ENCODE measurements at regions not wholly inside any gene's neighbourhood (a gene's known extent, or its start where the extent isn't known, plus 50 kb on each side); places are given as distances from the start of the nearest gene placed in this dataset.

DNA sequence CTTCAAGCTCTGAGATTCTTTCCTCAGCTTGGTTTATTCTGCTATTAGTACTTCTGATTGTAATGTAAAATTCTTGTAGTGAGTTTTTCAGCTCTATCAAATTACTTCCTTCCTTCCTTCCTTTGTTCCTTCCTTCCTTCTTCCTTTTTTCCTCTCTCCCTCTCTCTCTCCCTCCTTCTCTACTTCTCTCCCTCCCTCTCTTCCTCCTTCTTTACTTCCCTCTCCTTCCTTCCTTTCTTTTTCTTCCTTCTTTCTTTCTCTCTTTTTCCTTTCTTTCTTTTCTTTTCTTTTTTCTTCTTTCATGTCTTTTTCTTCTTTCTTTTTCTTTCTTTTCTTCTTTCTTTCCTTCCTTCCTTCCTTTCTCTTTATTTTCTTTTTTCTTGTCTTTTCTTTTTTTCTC, 565.2 kb upstream of the STXBP6 start:
- TF ChIP-seq, protein P1, sequence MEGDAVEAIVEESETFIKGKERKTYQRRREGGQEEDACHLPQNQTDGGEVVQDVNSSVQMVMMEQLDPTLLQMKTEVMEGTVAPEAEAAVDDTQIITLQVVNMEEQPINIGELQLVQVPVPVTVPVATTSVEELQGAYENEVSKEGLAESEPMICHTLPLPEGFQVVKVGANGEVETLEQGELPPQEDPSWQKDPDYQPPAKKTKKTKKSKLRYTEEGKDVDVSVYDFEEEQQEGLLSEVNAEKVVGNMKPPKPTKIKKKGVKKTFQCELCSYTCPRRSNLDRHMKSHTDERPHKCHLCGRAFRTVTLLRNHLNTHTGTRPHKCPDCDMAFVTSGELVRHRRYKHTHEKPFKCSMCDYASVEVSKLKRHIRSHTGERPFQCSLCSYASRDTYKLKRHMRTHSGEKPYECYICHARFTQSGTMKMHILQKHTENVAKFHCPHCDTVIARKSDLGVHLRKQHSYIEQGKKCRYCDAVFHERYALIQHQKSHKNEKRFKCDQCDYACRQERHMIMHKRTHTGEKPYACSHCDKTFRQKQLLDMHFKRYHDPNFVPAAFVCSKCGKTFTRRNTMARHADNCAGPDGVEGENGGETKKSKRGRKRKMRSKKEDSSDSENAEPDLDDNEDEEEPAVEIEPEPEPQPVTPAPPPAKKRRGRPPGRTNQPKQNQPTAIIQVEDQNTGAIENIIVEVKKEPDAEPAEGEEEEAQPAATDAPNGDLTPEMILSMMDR (IDR thresholded peaks at IDR 0.05): no peak
- no peaks in the 10 kb centered on the region for H3K4me1 ChIP-seq (ENCODE audit: control insufficient read depth in 1 of 2, low read depth in 2 of 2)
- no peak overlapping the region for H3K27ac ChIP-seq
- H3K36me3 ChIP-seq: no peaks in the 10 kb centered on the region
- ATAC-seq (ENCODE audit: insufficient number of reproducible peaks, low FRiP score, low read depth): no peak
- peaks cover 3% of the 10 kb centered on the region for H3K9me3 ChIP-seq
- DNase-seq (ENCODE audit: low spot score): no peak
- no peaks in the 10 kb centered on the region for H3K27me3 ChIP-seq (replicated peaks; ENCODE audit: insufficient read depth)
- H3K4me3 ChIP-seq: no peak overlapping the region

DNA sequence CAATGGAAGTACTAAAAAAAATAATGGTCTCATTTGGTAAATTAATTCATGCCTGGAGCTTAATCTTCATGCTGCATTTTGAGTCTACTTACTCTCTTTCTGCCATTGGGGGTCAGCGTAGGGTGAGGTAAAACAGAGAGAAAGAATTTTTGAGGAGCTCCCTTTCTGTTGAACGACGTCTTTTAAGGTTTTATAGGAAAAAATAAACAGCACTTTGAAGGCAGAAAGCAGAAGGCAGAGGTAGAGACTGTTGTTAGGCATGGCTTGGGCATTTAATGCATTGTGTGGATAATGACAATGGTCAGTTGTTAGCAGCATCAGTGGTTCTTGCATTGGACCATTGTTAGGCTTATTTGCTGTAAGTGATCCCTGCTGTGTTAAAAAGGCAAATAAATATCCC, 557.2 kb upstream of the STXBP6 start:
- ATAC-seq (ENCODE audit: insufficient number of reproducible peaks, low FRiP score, low read depth) (no peak), DNase-seq (ENCODE audit: low spot score) (no peak)
- H3K36me3 ChIP-seq: no peaks in the 10 kb centered on the region
- H3K4me1 ChIP-seq (ENCODE audit: control insufficient read depth in 1 of 2, low read depth in 2 of 2): no peaks in the 10 kb centered on the region
- H3K4me3 ChIP-seq: no peak overlapping the region
- TF ChIP-seq, protein P1 (IDR thresholded peaks at IDR 0.05): no peak
- no peaks in the 10 kb centered on the region for H3K9me3 ChIP-seq
- H3K27me3 ChIP-seq (replicated peaks; ENCODE audit: insufficient read depth): no peaks in the 10 kb centered on the region
- H3K27ac ChIP-seq: no peak overlapping the region

DNA sequence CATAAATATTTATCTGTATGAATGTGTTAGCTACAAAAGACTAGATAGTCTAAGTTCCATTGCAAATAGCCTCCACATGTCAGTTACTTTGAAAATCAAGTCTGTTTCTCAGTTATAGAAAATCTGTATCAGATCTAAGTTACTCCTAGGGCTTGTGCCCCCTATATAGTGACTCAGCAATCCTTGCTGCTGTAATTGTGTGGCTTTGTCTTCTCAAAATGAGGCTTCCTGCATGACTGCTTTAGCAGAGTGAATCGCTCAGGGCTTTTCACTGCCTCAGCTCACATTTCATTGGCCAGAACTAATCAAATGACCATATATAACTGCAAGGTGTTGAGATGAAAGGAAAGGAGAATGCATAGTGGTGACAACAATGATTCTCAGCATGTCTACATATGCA, 552.2 kb upstream of the STXBP6 start:
- no peaks in the 10 kb centered on the region for H3K4me1 ChIP-seq (ENCODE audit: control insufficient read depth in 1 of 2, low read depth in 2 of 2)
- no peak for DNase-seq (ENCODE audit: low spot score)
- no peak for ATAC-seq (ENCODE audit: insufficient number of reproducible peaks, low FRiP score, low read depth)
- TF ChIP-seq, protein P1 (IDR thresholded peaks at IDR 0.05): no peak
- no peak overlapping the region for H3K27ac ChIP-seq
- no peaks in the 10 kb centered on the region for H3K36me3 ChIP-seq
- no peaks in the 10 kb centered on the region for H3K27me3 ChIP-seq (replicated peaks; ENCODE audit: insufficient read depth)
- H3K4me3 ChIP-seq: no peak overlapping the region
- no peaks in the 10 kb centered on the region for H3K9me3 ChIP-seq

DNA sequence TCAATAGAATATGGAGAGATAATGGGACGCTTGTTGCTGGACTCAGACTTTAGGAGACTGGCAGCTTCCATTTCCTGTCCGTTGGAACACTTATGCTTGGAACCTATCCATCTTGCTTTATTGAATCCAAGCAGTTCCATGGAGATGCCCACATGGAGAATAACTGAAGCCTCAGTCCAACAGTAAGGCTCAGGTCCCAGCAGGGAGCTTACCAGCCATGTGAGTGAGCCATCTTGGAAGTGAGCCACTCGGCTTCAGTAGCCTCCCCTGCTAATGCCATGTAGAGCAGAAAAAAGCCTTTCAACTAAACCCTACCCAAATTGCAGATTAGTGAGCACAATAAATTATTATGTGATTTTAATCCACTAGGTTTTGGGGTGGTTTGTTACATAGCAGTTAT, 538.8 kb upstream of the STXBP6 start:
- TF ChIP-seq, protein P1 (IDR thresholded peaks at IDR 0.05): no peak
- Histone ChIP-seq H3K4me3 (no peak overlapping the region), H3K27me3 (replicated peaks; ENCODE audit: insufficient read depth) (no peaks in the 10 kb centered on the region), H3K27ac (no peak overlapping the region), H3K9me3 (no peaks in the 10 kb centered on the region), H3K4me1 (ENCODE audit: control insufficient read depth in 1 of 2, low read depth in 2 of 2) (no peaks in the 10 kb centered on the region), H3K36me3 (no peaks in the 10 kb centered on the region)
- ATAC-seq (ENCODE audit: insufficient number of reproducible peaks, low FRiP score, low read depth) (no peak), DNase-seq (ENCODE audit: low spot score) (no peak)

DNA sequence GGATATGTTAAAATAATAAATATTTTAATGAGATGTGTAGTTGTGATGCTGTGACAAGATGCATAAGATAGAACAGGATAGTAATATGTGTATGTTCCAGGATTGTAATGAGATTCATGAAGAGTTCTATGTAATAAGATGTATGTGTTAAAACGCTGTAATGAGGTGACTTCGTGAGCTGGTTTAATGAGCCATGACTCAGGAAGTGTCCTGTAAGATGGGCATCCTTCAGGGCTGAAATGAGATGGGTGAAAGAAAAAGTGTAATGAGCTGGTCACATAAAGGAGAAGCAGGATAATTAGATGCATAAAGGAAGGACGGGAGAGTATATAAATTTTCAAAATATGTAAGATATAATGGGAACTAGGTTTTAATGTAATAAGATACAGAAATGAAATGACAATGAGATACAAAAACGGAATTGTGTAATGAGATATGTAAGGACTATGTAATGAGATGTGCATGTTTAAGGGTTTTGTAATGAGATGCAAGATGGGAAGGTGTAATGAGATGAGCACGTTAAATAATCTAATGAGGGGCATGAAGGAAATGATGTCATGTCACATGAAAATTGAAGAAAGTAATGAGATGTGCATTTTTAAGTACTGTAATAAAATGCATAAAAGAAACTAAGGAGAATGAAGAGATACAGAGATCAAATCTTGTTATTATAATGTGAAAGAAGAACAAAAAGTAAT, 524.8 kb upstream of the STXBP6 start:
- TF ChIP-seq, protein P1 (IDR thresholded peaks at IDR 0.05): no peak
- ATAC-seq (ENCODE audit: insufficient number of reproducible peaks, low FRiP score, low read depth) (no peak), DNase-seq (ENCODE audit: low spot score) (no peak)
- H3K27me3 ChIP-seq (replicated peaks; ENCODE audit: insufficient read depth): no peaks in the 10 kb centered on the region
- H3K4me1 ChIP-seq (ENCODE audit: control insufficient read depth in 1 of 2, low read depth in 2 of 2): no peaks in the 10 kb centered on the region
- no peaks in the 10 kb centered on the region for H3K36me3 ChIP-seq
- no peaks in the 10 kb centered on the region for H3K9me3 ChIP-seq
- H3K4me3 ChIP-seq: no peak overlapping the region
- H3K27ac ChIP-seq: no peak overlapping the region

All from thoracic aorta (tissue), 2 donors.